LNCaP clone FGC (cell line): ENCODE measurements at regions not wholly inside any gene's neighbourhood (a gene's known extent, or its start where the extent isn't known, plus 50 kb on each side); places are given as distances from the start of the nearest gene placed in this dataset.

ENCODE experiments used
- DNase-seq: peaks from one replicate; pipeline ENCODE4 v3.0.0-alpha.2; 2011; ENCODE audit warnings: low read depth
- H3K4me3 ChIP-seq: 2 replicates; pipeline ENCODE4 v1.5.1; 2011; ENCODE audit warnings: mild to moderate bottlenecking, low read depth, low read length, control low read depth
- CTCF ChIP-seq: IDR thresholded peaks from 2 replicates; pipeline ENCODE4 v1.5.1; 2012; ENCODE audit warnings: mild to moderate bottlenecking; ENCODE audit not compliant: control insufficient read depth, insufficient read depth; ENCODE audit errors: extremely low read depth

GRCh38 chr1:209443361-209443931, 140.1 kb upstream of the CAMK1G start:
- no peak for TF ChIP-seq CTCF
- no peak for DNase-seq

DNA sequence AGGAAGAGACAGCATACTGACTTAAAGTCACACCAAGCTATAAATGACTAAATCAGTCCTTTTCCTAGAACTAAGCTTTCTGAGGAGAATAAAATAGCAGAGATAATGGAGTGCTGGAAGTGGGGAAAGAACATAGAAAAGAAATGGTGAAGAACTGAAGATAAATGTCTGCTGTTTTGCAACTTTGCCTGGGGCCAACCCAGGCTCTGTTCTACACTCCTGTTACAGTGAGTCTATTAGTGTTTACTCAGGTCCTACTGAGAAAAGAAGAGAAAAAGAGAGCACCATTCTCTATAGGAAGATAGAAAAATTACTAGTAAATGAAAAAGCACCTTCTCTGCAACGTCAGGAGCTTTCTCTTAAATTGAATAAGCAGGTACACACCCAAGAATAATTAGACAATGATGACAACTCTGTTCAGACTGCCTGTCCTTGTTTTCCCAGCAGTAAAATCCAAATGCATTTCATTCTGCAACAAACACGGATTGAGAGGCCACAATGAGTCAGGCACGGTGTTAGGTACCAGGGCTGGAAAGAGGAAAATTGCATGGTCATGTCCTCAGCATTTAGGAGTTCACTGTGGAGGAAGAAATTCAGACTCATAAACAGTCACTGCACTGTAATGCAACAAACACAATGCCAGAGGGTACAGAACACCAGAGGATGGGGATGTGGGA, 139.4 kb upstream of the CAMK1G start:
- TF ChIP-seq CTCF: no peak
- no peak overlapping the region for H3K4me3 ChIP-seq
- DNase-seq: no peak

More at GRCh38 chr1:209443361-209443931, 140.1 kb upstream of the CAMK1G start:
- H3K4me3 ChIP-seq: no peak overlapping the region

DNA sequence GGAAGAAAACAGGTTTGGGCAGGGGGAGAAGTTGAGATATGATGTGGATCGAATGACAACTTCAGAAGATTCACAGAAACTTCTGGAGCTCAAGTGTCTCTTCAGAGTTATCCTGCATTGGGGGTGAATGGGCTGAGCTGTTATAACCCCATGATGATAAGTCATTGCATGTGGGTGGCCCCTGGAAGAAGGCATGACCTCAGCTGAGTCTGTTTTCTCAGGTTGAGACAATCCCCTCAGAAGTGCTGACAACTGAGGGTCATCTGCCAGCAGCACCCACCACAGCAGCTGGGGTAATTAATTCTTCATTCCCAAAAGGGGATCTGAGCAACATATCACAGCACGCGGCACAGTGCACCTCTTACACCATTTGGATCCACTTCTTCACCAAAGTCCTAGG, 138.6 kb upstream of the CAMK1G start:
- no peak overlapping the region for H3K4me3 ChIP-seq
- DNase-seq: no peak
- no peak for TF ChIP-seq CTCF

- TF ChIP-seq CTCF: no peak
- DNase-seq: no peak
- no peak overlapping the region for H3K4me3 ChIP-seq
These were observed 137.9 kb upstream of the CAMK1G start for GRCh38 chr1:209445576-209445975.

DNA sequence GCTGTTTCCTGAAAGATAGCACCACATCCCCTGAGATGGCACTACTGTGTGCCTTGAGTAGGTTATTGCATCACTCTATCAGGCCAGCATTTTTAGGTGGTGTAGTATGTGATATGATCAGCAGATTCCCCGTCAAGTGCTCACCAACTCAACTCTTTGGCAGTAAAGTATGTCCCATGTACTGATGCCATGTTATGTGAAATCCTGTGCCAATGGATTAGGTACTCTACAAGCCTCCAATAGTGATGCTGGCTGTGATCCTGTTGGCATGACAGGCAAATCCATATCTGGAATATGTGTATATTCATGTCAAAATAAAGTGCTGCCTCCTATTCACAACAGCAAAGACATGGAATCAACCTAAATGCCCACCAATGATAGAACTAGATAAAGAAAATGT, 137.2 kb upstream of the CAMK1G start:
- no peak for TF ChIP-seq CTCF
- H3K4me3 ChIP-seq: no peak overlapping the region
- no peak for DNase-seq

DNA sequence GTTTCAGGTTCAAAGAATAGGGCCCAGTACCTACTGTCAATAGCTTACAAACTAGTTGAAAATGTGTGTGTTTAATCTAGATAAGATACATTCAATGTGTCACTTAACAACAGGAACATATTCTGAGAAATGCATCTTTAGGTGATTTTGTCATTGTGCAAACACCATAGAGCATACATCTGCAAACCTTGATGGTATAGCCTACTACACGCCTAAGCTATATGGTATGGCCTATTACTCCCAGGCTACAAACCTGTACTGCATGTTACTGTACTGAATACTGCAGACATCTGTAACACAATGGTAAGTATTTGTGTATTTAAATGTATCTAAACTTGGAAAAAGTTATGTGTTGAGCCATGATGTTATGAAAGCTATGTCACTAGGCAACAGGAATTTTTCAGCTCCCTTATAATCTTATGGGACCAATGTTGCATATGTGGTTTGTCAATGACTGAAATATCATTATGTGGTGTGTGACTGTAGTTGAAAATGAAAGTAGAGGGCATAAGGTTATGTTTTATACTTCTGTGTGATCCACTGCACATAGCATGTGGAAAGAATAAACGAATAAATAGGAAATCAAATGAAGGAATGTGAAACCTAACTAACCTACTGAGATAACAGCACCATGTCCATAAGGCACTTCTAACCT, 129.0 kb upstream of the CAMK1G start:
- no peak for TF ChIP-seq CTCF
- DNase-seq: no peak
- no peak overlapping the region for H3K4me3 ChIP-seq
